A549 (cell line): ENCODE measurements at regions not wholly inside any gene's neighbourhood (a gene's known extent, or its start where the extent isn't known, plus 50 kb on each side); places are given as distances from the start of the nearest gene placed in this dataset.

ENCODE experiments used
- ATAC-seq, 2 experiments: fragments of 200-7000 bp in 1 of 2; fragments of >200 bp in 1 of 2; cut with Nextera tagmentation in 1 of 2; cut with Tn5 transposase in 1 of 2; 3 replicates each; pipeline versions ENCODE4 v1.8.0 to v1.9.1; 2018 to 2020; ENCODE audit warnings: mild to moderate bottlenecking in 1 of 2, moderate library complexity in 1 of 2
- CTCF ChIA-PET: fragments of 300-600 bp; sonication (Branson Sonifier 250); formaldehyde crosslinking; extraction: SDS; loops from one replicate; lab custom pipeline; 2021; ENCODE audit warnings: antibody characterized with exemption, inconsistent platforms; lab: Yijun Ruan, JAX
- POLR2A ChIA-PET: fragments of 350-600 bp; formaldehyde crosslinking; extraction: SDS; loops from one replicate; lab custom pipeline; 2021; ENCODE audit warnings: antibody characterized with exemption, inconsistent platforms; lab: Yijun Ruan, JAX
- DNase-seq, 2 experiments: peaks; one replicate each; pipeline versions ENCODE4 v3.0.0 to v3.0.0-alpha.2; 2011 to 2016; ENCODE audit warnings: low read depth in 1 of 2, low spot score in 1 of 2
- FAIRE-seq: peaks from 2 replicates; lab custom pipeline; 2011; peaks lifted over from hg19 to GRCh38; lab: Jason Lieb, UNC
- H3K27ac ChIP-seq, 2 experiments: fragments of >200 bp; sonication (Bioruptor Twin); formaldehyde crosslinking; 3 replicates each; pipeline ENCODE4 v1.5.1; 2016 to 2017
- H3K4me1 ChIP-seq: fragments of >200 bp; sonication (Bioruptor Twin); formaldehyde crosslinking; 3 replicates; pipeline ENCODE4 v1.6.1; 2016
- H3K4me2 ChIP-seq: fragments of >200 bp; sonication (Bioruptor Twin); formaldehyde crosslinking; 3 replicates; pipeline ENCODE4 v1.6.1; 2016
- H3K4me3 ChIP-seq: fragments of >200 bp; sonication (Bioruptor Twin); formaldehyde crosslinking; 3 replicates; pipeline ENCODE4 v1.5.1; 2016
- H3K9me3 ChIP-seq: fragments of >200 bp; sonication (Bioruptor Twin); formaldehyde crosslinking; 3 replicates; pipeline ENCODE4 v1.6.1; 2016
- BHLHE40 ChIP-seq: IDR thresholded peaks from 2 replicates; pipeline ENCODE4 v1.6.1; 2012; ENCODE audit warnings: low read depth, low read length, inconsistent platforms
- CEBPB ChIP-seq, 2 experiments: fragments of >200 bp in 1 of 2; sonication (Bioruptor Twin) in 1 of 2; formaldehyde crosslinking in 1 of 2; IDR thresholded peaks; 2 replicates each; pipeline ENCODE4 v1.6.1; 2012 to 2016
- EHMT2 ChIP-seq: fragments of 200-600 bp; sonication (generic); IDR thresholded peaks from 2 replicates; pipeline ENCODE4 v1.6.1; 2016; ENCODE audit warnings: antibody characterized with exemption, low read depth, mild to moderate bottlenecking, moderate library complexity
- ESRRA ChIP-seq: fragments of 150-350 bp; IDR thresholded peaks from 2 replicates; pipeline ENCODE4 v1.6.1; 2014; ENCODE audit warnings: mild to moderate bottlenecking, low read length, borderline replicate concordance
- FOSB ChIP-seq: fragments of 250-450 bp; sonication (Bioruptor Pico); IDR thresholded peaks from 2 replicates; pipeline ENCODE4 v1.5.0; 2020; ENCODE audit warnings: mild to moderate bottlenecking, moderate library complexity
- FOSL2 ChIP-seq, 2 experiments: fragments of 450-650 bp in 1 of 2; fragments of >200 bp in 1 of 2; sonication (Bioruptor Twin) in 1 of 2; formaldehyde crosslinking; IDR thresholded peaks; 2 replicates each; pipeline versions ENCODE4 v1.5.0 to v1.6.1; 2016 to 2020; ENCODE audit warnings: mild to moderate bottlenecking in 1 of 2, moderate library complexity in 1 of 2
- FOXS1 ChIP-seq: fragments of 250-450 bp; sonication (Bioruptor Pico); IDR thresholded peaks from 2 replicates; pipeline ENCODE4 v1.5.0; 2020; ENCODE audit warnings: mild to moderate bottlenecking, moderate library complexity
- HEYL ChIP-seq: fragments of 250-450 bp; sonication (Bioruptor Pico); IDR thresholded peaks from 2 replicates; pipeline ENCODE4 v1.8.0; 2021; ENCODE audit warnings: mild to moderate bottlenecking, moderate library complexity
- HOXB13 ChIP-seq: fragments of 250-450 bp; sonication (Bioruptor Pico); IDR thresholded peaks from 2 replicates; pipeline ENCODE4 v1.5.0; 2020; ENCODE audit warnings: low read depth, mild to moderate bottlenecking, moderate library complexity
- MAX ChIP-seq: IDR thresholded peaks from 2 replicates; pipeline ENCODE4 v1.6.1; 2012
- MAZ ChIP-seq: fragments of 150-350 bp; IDR thresholded peaks from 2 replicates; pipeline ENCODE4 v1.6.1; 2014; ENCODE audit warnings: antibody characterized with exemption, low read depth, low read length, borderline replicate concordance
- NFE2L2 ChIP-seq: fragments of 150-350 bp; conservative IDR thresholded peaks from 2 replicates; pipeline ENCODE4 v1.6.1; 2014; ENCODE audit warnings: low read length
- PHF8 ChIP-seq: fragments of 200-600 bp; sonication (generic); IDR thresholded peaks from 2 replicates; pipeline ENCODE4 v1.6.1; 2016; ENCODE audit warnings: low read depth, mild to moderate bottlenecking, antibody characterized with exemption, moderate library complexity, borderline replicate concordance
- RAD21 ChIP-seq, 2 experiments: fragments of >200 bp in 1 of 2; sonication (Bioruptor Twin) in 1 of 2; formaldehyde crosslinking in 1 of 2; IDR thresholded peaks in 1 of 2; conservative IDR thresholded peaks in 1 of 2; 2 replicates in 1 of 2; 3 replicates in 1 of 2; pipeline ENCODE4 v1.6.1; 2012 to 2018; ENCODE audit warnings: inconsistent platforms in 1 of 2
- RFX5 ChIP-seq: fragments of 450-650 bp; IDR thresholded peaks from 2 replicates; pipeline ENCODE4 v1.7.1; 2014; ENCODE audit warnings: antibody characterized with exemption, mild to moderate bottlenecking, moderate library complexity
- RNF2 ChIP-seq: fragments of 200-600 bp; sonication (generic); IDR thresholded peaks from 2 replicates; pipeline ENCODE4 v1.6.1; 2016; ENCODE audit warnings: low read depth, mild to moderate bottlenecking, antibody characterized with exemption, moderate library complexity, borderline replicate concordance
- SMC3 ChIP-seq: fragments of >200 bp; sonication (Bioruptor Twin); formaldehyde crosslinking; IDR thresholded peaks from 3 replicates; pipeline ENCODE4 v1.6.1; 2018; ENCODE audit warnings: inconsistent platforms
- USF2 ChIP-seq: fragments of 450-650 bp; IDR thresholded peaks from 2 replicates; pipeline ENCODE4 v1.6.1; 2014; ENCODE audit warnings: antibody characterized with exemption
- ZNF302 ChIP-seq: fragments of 250-450 bp; sonication (Bioruptor Pico); IDR thresholded peaks from 2 replicates; pipeline ENCODE4 v1.9.0; 2021; ENCODE audit warnings: inconsistent platforms, mild to moderate bottlenecking, moderate library complexity
- WGBS: methylation state at CpG from one replicate; pipeline ENCODE4 v1.1.6; 2017; ENCODE audit errors: missing lambda C conversion rate; 5-methylcytosine and 5-hydroxymethylcytosine counted together
- TF ChIP-seq, protein P1 (sequence below): fragments of 150-350 bp; IDR thresholded peaks from 2 replicates; pipeline ENCODE4 v1.6.1; 2014; ENCODE audit warnings: low read depth, mild to moderate bottlenecking, low read length
- TF ChIP-seq, protein P2 (sequence below): fragments of >200 bp; sonication (Bioruptor Twin); formaldehyde crosslinking; IDR thresholded peaks from 3 replicates; pipeline ENCODE4 v1.5.1; 2016

GRCh38 chrX:39258331-39258730 lies 457.1 kb downstream of the MID1IP1 start:
- FAIRE-seq, result no peak
- TF ChIP-seq MAX (no peak), FOSB (CRISPR knock-in tag) (no peak), RNF2 (no peak), EHMT2 (no peak), NFE2L2 (no peak)
- TF ChIP-seq, protein P1, sequence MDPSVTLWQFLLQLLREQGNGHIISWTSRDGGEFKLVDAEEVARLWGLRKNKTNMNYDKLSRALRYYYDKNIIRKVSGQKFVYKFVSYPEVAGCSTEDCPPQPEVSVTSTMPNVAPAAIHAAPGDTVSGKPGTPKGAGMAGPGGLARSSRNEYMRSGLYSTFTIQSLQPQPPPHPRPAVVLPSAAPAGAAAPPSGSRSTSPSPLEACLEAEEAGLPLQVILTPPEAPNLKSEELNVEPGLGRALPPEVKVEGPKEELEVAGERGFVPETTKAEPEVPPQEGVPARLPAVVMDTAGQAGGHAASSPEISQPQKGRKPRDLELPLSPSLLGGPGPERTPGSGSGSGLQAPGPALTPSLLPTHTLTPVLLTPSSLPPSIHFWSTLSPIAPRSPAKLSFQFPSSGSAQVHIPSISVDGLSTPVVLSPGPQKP, result no peak
- H3K27ac ChIP-seq, result no peak overlapping the region
- H3K4me3 ChIP-seq, result no peak overlapping the region
- no peaks in the 10 kb centered on the region for H3K9me3 ChIP-seq
- no peaks in the 10 kb centered on the region for H3K4me1 ChIP-seq
- DNase-seq, result no peak
- no peak overlapping the region for H3K4me2 ChIP-seq
- ATAC-seq, result no peak
- ChIA-PET POLR2A (no interaction called here), CTCF (no interaction called here)
- WGBS, result 11% methylated on average over 1 of the region's 1 CpG

- Histone ChIP-seq H3K4me1 (no peaks in the 10 kb centered on the region), H3K27ac (no peak overlapping the region), H3K4me3 (no peak overlapping the region)
- FAIRE-seq (no peak), ATAC-seq (0 out of 6 replicates have a peak, but pooled peaks of 1 of the 2 experiments have one; percentile 30)
- WGBS, result 54% methylated on average over 3 of the region's 3 CpGs
- POLR2A ChIA-PET, result no interaction called here
- CTCF ChIA-PET, result interaction anchor here (0.5 to 1.3 kb wide), 5 partner anchors 44 to 1058 kb away, joined by 3 read pairs; no protein-coding TSS in a partner anchor
- TF ChIP-seq USF2 (no peak), EHMT2 (no peak), HEYL (CRISPR knock-in tag) (no peak), HOXB13 (CRISPR knock-in tag) (no peak), ESRRA (no peak), BHLHE40 (no peak), FOXS1 (CRISPR knock-in tag) (no peak), RFX5 (no peak), FOSL2 (IDR thresholded peaks at IDR 0.05) (no peak), FOSL2 (CRISPR knock-in tag; IDR thresholded peaks at IDR 0.05) (no peak), CEBPB (IDR thresholded peaks at IDR 0.05) (no peak)
- TF ChIP-seq, all 56 proteins: peak for 0
- Histone ChIP-seq H3K9me3 (no peaks in the 10 kb centered on the region), H3K4me2 (no peak overlapping the region)
- DNase-seq, result no peak
Measured at GRCh38 chrX:39260965-39261364, 459.7 kb downstream of the MID1IP1 start.

GRCh38 chrX:39261446-39262147 lies 460.3 kb downstream of the MID1IP1 start:
- WGBS, result 45% methylated on average over 1 of the region's 1 CpG
- TF ChIP-seq SMC3 (0 out of 3 replicates have a peak, but pooled peaks have one; percentile 22), RAD21 (conservative IDR thresholded peaks at IDR 0.05 in 1 of 2, IDR thresholded peaks at IDR 0.05 in 1 of 2) (peak; percentile 54 to 62), ZNF302 (CRISPR knock-in tag) (no peak), PHF8 (no peak), MAZ (no peak)
- TF ChIP-seq, protein P2, sequence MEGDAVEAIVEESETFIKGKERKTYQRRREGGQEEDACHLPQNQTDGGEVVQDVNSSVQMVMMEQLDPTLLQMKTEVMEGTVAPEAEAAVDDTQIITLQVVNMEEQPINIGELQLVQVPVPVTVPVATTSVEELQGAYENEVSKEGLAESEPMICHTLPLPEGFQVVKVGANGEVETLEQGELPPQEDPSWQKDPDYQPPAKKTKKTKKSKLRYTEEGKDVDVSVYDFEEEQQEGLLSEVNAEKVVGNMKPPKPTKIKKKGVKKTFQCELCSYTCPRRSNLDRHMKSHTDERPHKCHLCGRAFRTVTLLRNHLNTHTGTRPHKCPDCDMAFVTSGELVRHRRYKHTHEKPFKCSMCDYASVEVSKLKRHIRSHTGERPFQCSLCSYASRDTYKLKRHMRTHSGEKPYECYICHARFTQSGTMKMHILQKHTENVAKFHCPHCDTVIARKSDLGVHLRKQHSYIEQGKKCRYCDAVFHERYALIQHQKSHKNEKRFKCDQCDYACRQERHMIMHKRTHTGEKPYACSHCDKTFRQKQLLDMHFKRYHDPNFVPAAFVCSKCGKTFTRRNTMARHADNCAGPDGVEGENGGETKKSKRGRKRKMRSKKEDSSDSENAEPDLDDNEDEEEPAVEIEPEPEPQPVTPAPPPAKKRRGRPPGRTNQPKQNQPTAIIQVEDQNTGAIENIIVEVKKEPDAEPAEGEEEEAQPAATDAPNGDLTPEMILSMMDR, result peak; percentile 26
- Histone ChIP-seq H3K9me3 (no peaks in the 10 kb centered on the region), H3K4me2 (no peak overlapping the region), H3K4me3 (no peak overlapping the region), H3K4me1 (no peaks in the 10 kb centered on the region), H3K27ac (no peak overlapping the region)
- ChIA-PET POLR2A (no interaction called here), CTCF (interaction anchor here (0.5 to 1.3 kb wide), 6 partner anchors 43 to 1057 kb away, joined by 3 read pairs; no protein-coding TSS in a partner anchor)
- peak; percentile 30 to 59; a peak in 4 of 6 replicates for ATAC-seq
- peak; percentile 1 to 26 for DNase-seq
- no peak for FAIRE-seq
